ENCODE measurements at regions not wholly inside any gene's neighbourhood (a gene's known extent, or its start where the extent isn't known, plus 50 kb on each side); places are given as distances from the start of the nearest gene placed in this dataset.

DNA sequence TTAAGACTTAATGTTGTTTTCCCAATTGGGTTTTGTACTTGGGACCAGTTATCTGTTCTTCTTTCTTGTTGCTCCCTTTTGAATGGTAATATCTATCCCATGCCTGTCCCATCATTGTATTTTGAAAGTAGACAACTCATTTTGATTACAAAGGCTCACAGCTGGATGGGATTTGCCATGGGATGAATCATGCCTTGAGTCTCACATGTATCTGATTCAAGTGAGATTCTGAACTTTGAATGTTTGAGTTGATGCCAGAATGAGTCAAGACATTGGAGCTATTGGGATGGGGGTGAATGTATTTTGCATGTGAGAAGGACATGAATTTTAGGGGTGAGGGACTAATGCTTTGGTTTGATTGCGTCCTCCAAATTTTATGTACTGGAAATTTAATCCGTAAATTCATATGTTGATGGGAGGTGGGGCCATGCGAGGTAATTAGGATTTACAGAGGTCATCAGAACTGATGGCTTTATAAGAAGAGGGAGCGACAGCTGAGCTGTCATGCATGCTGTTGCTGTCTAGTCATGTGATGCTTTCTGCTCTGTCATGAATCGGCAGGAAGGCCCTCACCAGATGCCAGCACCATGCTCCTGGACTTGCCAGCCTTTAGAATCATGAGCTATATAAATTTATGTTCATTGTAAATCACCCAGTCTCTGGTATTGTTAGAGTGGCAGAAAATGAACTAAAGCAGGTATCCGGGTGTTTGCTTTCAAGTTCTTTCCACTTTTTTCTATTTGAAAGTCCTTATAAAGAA is 741.3 kb upstream of the RAB6C start:
- 89 to 93% methylated on average over 6 of the region's 6 CpGs for WGBS, 2 donors

DNA sequence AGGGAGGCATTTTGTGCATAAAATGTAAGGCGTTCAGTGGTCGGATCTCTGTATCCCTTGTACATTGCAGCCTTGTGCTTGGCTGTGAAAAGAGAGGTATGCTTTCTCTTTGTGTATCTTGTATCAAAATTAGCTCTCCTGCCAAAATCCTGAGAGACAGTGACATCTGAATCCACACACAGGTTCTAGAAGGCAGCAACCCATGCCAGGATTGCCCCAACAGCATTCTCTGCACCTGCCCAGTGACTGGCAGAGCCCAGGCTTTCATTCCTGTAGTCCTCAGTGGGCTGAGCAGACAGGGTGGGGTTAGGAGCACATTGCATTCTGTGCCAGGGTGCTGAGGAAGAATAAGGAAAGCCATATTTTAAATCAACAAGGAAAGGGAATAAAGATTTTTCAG is 740.3 kb upstream of the RAB6C start:
- no peak overlapping the region for H3K4me3 ChIP-seq (ENCODE audit: low read depth in 1 of 2, low read length in 2 of 2)
- H3K36me3 ChIP-seq (ENCODE audit: control insufficient read depth in 2 of 2, insufficient read depth in 2 of 2, low read length in 1 of 2): no peaks in the 10 kb centered on the region
- H3K9me3 ChIP-seq (ENCODE audit: control insufficient read depth in 2 of 2, insufficient read depth in 1 of 2, low read depth in 1 of 2, low read length in 1 of 2): no peaks in the 10 kb centered on the region
- WGBS, 2 donors: 85 to 90% methylated on average over 2 of the region's 2 CpGs
- H3K27me3 ChIP-seq (ENCODE audit: control insufficient read depth in 1 of 2, insufficient read depth in 2 of 2, low read length in 2 of 2): no peaks in the 10 kb centered on the region
- peaks cover 0 to 3% of the 10 kb centered on the region in 2 donors for H3K4me1 ChIP-seq (ENCODE audit: control insufficient read depth in 2 of 2, insufficient read depth in 2 of 2, low read length in 1 of 2)
- no peak overlapping the region for H3K27ac ChIP-seq (ENCODE audit: low read depth in 2 of 2, low read length in 1 of 2)

More for the DNA sequence above, 741.3 kb upstream of the RAB6C start:
- Histone ChIP-seq H3K4me1 (ENCODE audit: control insufficient read depth in 2 of 2, insufficient read depth in 2 of 2, low read length in 1 of 2) (peaks cover 0 to 3% of the 10 kb centered on the region in 2 donors), H3K4me3 (ENCODE audit: low read depth in 1 of 2, low read length in 2 of 2) (no peak overlapping the region), H3K27me3 (ENCODE audit: control insufficient read depth in 1 of 2, insufficient read depth in 2 of 2, low read length in 2 of 2) (no peaks in the 10 kb centered on the region), H3K36me3 (ENCODE audit: control insufficient read depth in 2 of 2, insufficient read depth in 2 of 2, low read length in 1 of 2) (no peaks in the 10 kb centered on the region), H3K9me3 (ENCODE audit: control insufficient read depth in 2 of 2, insufficient read depth in 1 of 2, low read depth in 1 of 2, low read length in 1 of 2) (peaks cover 0 to 2% of the 10 kb centered on the region in 2 donors), H3K27ac (ENCODE audit: low read depth in 2 of 2, low read length in 1 of 2) (no peak overlapping the region)

DNA sequence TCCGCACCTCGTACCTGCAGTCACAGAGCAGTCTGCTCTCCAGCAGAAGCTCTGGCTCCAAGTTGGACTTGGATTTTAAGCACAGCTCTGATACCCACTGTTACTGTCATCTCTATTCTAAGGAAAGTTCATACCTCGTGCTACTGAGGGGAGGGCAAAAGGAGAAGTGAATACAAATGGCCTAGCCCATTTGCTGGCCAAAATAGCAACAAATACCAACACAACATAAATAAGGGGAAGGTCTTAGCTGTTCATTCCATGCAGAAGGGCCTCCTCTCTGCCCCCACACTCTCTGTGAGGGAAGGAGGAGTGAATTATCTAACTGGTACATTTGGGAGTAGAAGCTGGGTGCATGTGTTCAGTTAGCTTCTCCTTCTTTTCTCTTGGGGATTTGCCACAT is 739.4 kb upstream of the RAB6C start:
- WGBS, 2 donors: 89 to 94% methylated on average over 3 of the region's 3 CpGs
- Histone ChIP-seq H3K4me3 (ENCODE audit: low read depth in 1 of 2, low read length in 2 of 2) (no peak overlapping the region), H3K9me3 (ENCODE audit: control insufficient read depth in 2 of 2, insufficient read depth in 1 of 2, low read depth in 1 of 2, low read length in 1 of 2) (no peaks in the 10 kb centered on the region), H3K4me1 (ENCODE audit: control insufficient read depth in 2 of 2, insufficient read depth in 2 of 2, low read length in 1 of 2) (peaks cover 0 to 3% of the 10 kb centered on the region in 2 donors), H3K27me3 (ENCODE audit: control insufficient read depth in 1 of 2, insufficient read depth in 2 of 2, low read length in 2 of 2) (no peaks in the 10 kb centered on the region), H3K36me3 (ENCODE audit: control insufficient read depth in 2 of 2, insufficient read depth in 2 of 2, low read length in 1 of 2) (no peaks in the 10 kb centered on the region), H3K27ac (ENCODE audit: low read depth in 2 of 2, low read length in 1 of 2) (no peak overlapping the region)

DNA sequence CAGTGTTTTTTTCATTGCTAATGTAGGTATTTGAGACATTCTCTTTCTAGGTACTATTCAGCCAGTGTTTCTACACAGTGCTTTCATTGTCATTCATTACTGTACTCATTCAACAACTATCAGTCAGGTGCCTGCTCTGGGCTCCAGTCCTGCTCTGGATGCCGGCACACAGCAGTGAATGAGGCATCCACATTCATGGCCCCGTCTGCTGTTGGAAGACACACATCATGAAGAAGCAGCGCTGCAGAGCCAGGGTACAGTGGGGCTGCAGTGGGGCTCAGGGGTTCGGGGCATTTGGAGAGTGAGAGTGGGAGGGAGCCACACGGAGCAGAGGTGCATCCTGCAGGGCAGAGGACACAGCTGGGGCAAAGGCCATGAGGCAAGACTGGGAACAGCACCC is 737.2 kb upstream of the RAB6C start:
- Histone ChIP-seq H3K4me3 (ENCODE audit: low read depth in 1 of 2, low read length in 2 of 2) (no peak overlapping the region), H3K36me3 (ENCODE audit: control insufficient read depth in 2 of 2, insufficient read depth in 2 of 2, low read length in 1 of 2) (no peaks in the 10 kb centered on the region), H3K27me3 (ENCODE audit: control insufficient read depth in 1 of 2, insufficient read depth in 2 of 2, low read length in 2 of 2) (no peaks in the 10 kb centered on the region), H3K9me3 (ENCODE audit: control insufficient read depth in 2 of 2, insufficient read depth in 1 of 2, low read depth in 1 of 2, low read length in 1 of 2) (peaks cover 3% of the 10 kb centered on the region in 2 donors), H3K4me1 (ENCODE audit: control insufficient read depth in 2 of 2, insufficient read depth in 2 of 2, low read length in 1 of 2) (peaks cover 0 to 3% of the 10 kb centered on the region in 2 donors), H3K27ac (ENCODE audit: low read depth in 2 of 2, low read length in 1 of 2) (no peak overlapping the region)
- 85 to 87% methylated on average over 5 of the region's 5 CpGs for WGBS, 2 donors

DNA sequence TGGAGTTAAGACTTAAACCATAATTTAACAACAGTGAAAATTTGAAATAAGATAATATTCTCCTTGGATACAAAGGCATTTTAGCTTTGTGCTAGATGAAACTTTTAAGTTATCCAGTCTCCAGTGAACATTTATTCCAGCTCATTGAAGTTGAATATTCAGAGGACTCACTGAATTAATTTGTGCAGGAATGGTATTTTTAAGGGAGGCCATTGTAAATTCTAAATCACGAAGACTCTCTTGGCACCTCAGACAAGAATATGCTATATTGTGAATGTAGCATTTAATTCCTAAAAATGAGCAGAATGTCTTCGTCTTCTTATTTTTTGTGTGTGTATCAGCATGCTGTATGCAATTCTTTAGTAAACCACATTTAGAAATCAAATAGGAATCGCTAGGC is 731.7 kb upstream of the RAB6C start:
- Histone ChIP-seq H3K4me3 (ENCODE audit: low read depth in 1 of 2, low read length in 2 of 2) (no peak overlapping the region), H3K27ac (ENCODE audit: low read depth in 2 of 2, low read length in 1 of 2) (no peak overlapping the region), H3K36me3 (ENCODE audit: control insufficient read depth in 2 of 2, insufficient read depth in 2 of 2, low read length in 1 of 2) (no peaks in the 10 kb centered on the region), H3K9me3 (ENCODE audit: control insufficient read depth in 2 of 2, insufficient read depth in 1 of 2, low read depth in 1 of 2, low read length in 1 of 2) (peaks cover 3% of the 10 kb centered on the region in 2 donors), H3K27me3 (ENCODE audit: control insufficient read depth in 1 of 2, insufficient read depth in 2 of 2, low read length in 2 of 2) (no peaks in the 10 kb centered on the region), H3K4me1 (ENCODE audit: control insufficient read depth in 2 of 2, insufficient read depth in 2 of 2, low read length in 1 of 2) (no peaks in the 10 kb centered on the region)
- WGBS, 2 donors: 75 to 76% methylated on average over 3 of the region's 3 CpGs

DNA sequence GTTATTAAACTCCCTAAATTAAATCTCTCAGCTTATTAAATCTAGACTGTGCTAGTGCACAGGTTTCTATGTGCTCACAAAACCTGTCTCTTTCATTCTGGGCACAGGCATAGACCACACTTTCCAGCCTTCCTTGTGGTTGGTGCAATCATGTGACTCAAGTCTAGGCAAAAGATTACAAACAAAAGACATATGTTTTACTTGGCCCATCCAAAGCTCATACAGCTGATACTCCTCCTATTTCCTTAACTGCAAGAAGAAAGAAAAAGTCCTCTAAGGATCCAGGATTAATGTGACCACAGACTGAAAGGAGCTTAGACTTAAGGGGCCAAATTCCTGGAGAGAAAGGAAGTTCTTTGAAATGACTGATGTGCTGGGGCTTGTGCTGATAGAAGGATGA is 731.3 kb upstream of the RAB6C start:
- Histone ChIP-seq H3K9me3 (ENCODE audit: control insufficient read depth in 2 of 2, insufficient read depth in 1 of 2, low read depth in 1 of 2, low read length in 1 of 2) (peaks cover 3% of the 10 kb centered on the region in 2 donors), H3K4me3 (ENCODE audit: low read depth in 1 of 2, low read length in 2 of 2) (no peak overlapping the region), H3K27ac (ENCODE audit: low read depth in 2 of 2, low read length in 1 of 2) (no peak overlapping the region), H3K36me3 (ENCODE audit: control insufficient read depth in 2 of 2, insufficient read depth in 2 of 2, low read length in 1 of 2) (no peaks in the 10 kb centered on the region), H3K27me3 (ENCODE audit: control insufficient read depth in 1 of 2, insufficient read depth in 2 of 2, low read length in 2 of 2) (no peaks in the 10 kb centered on the region), H3K4me1 (ENCODE audit: control insufficient read depth in 2 of 2, insufficient read depth in 2 of 2, low read length in 1 of 2) (peaks cover 0 to under 1% of the 10 kb centered on the region in 2 donors)

DNA sequence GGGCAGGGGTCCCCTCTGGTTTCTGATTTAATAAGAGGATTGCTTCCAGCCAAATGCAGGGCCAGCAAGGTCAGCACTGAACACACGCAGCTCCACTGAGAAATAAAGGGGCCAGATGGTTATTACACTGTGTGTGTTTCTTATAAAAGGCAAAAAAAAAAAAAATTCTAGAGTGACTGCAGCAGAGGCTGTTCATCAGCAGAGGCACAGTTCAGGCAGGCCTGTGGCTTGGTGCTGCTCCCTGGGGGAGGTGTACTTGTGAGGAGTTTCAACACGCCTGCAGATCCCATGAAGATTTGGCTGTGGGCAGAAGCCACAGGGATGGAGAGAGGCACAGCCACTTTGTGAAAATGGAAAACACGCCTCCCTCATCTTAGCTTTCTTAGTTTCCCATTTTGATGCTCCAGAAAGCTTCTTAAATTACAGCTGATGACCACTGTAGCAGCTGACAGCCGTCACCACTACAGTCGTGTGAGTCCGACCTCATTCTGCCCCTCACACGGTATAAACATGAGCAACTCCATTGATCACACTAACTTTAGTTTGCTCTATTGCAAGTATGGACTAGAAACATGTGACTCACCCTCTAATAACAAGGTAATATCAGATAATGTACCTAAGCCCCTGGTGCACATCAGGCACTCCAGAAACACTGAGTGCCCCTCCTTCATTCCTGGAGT is 726.5 kb upstream of the RAB6C start:
- Histone ChIP-seq H3K27ac (ENCODE audit: low read depth in 2 of 2, low read length in 1 of 2) (peak overlapping the region; percentile 2 to 11), H3K4me1 (ENCODE audit: control insufficient read depth in 2 of 2, insufficient read depth in 2 of 2, low read length in 1 of 2) (peaks cover 0 to 3% of the 10 kb centered on the region in 2 donors), H3K9me3 (ENCODE audit: control insufficient read depth in 2 of 2, insufficient read depth in 1 of 2, low read depth in 1 of 2, low read length in 1 of 2) (peaks cover 0 to under 1% of the 10 kb centered on the region in 2 donors), H3K36me3 (ENCODE audit: control insufficient read depth in 2 of 2, insufficient read depth in 2 of 2, low read length in 1 of 2) (no peaks in the 10 kb centered on the region), H3K4me3 (ENCODE audit: low read depth in 1 of 2, low read length in 2 of 2) (no peak overlapping the region), H3K27me3 (ENCODE audit: control insufficient read depth in 1 of 2, insufficient read depth in 2 of 2, low read length in 2 of 2) (no peaks in the 10 kb centered on the region)
- 36 to 52% methylated on average over 7 of the region's 7 CpGs for WGBS, 2 donors

DNA sequence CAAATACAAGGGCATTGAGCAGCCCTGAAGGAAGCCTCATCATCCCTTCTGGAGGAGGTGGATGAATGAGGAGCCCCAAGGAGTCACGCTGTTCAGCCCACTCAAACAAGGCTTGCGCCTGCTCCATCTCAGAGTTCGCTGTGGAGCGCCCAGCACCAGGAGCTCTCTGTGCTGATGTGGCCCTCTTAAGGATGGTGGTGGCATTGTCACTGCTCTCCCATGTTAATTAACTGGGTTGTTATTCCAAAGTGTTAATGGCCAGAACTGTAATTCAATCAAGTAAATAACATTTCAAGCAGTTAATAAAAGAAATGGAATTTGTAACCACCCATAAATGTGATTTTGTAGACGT is 726.0 kb upstream of the RAB6C start:
- Histone ChIP-seq H3K27me3 (ENCODE audit: control insufficient read depth in 1 of 2, insufficient read depth in 2 of 2, low read length in 2 of 2) (no peaks in the 10 kb centered on the region), H3K4me3 (ENCODE audit: low read depth in 1 of 2, low read length in 2 of 2) (no peak overlapping the region), H3K9me3 (ENCODE audit: control insufficient read depth in 2 of 2, insufficient read depth in 1 of 2, low read depth in 1 of 2, low read length in 1 of 2) (peaks cover 0 to 3% of the 10 kb centered on the region in 2 donors), H3K27ac (ENCODE audit: low read depth in 2 of 2, low read length in 1 of 2) (peak overlapping the region in 1 of 2 donors; percentile 11), H3K4me1 (ENCODE audit: control insufficient read depth in 2 of 2, insufficient read depth in 2 of 2, low read length in 1 of 2) (peaks cover 0 to 3% of the 10 kb centered on the region in 2 donors), H3K36me3 (ENCODE audit: control insufficient read depth in 2 of 2, insufficient read depth in 2 of 2, low read length in 1 of 2) (no peaks in the 10 kb centered on the region)
- WGBS, 2 donors: 35 to 42% methylated on average over 5 of the region's 5 CpGs

DNA sequence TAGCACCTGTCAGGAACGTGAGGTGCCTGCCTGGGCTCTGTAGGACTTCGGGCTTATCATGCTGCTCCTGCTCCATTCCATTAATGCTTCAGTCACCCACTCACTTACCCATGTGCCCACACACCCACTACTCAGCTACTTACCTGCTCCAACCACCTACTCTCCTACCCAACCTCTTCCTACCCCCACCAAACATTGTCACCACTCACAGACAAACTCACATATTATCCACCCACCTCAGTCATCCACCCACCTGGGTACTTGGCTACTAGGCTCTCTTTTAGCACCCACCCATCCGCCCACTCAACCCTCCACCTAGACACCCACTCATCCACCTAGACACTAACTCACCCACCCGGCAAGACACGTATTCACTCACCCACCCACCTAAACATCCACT is 724.7 kb upstream of the RAB6C start:
- 89% methylated on average over 5 of the region's 5 CpGs for WGBS, 2 donors
- Histone ChIP-seq H3K27me3 (ENCODE audit: control insufficient read depth in 1 of 2, insufficient read depth in 2 of 2, low read length in 2 of 2) (no peaks in the 10 kb centered on the region), H3K4me3 (ENCODE audit: low read depth in 1 of 2, low read length in 2 of 2) (no peak overlapping the region)

More for the DNA sequence above, 724.7 kb upstream of the RAB6C start:
- no peaks in the 10 kb centered on the region for H3K36me3 ChIP-seq (ENCODE audit: control insufficient read depth in 2 of 2, insufficient read depth in 2 of 2, low read length in 1 of 2)
- no peak overlapping the region for H3K27ac ChIP-seq (ENCODE audit: low read depth in 2 of 2, low read length in 1 of 2)
- H3K4me1 ChIP-seq (ENCODE audit: control insufficient read depth in 2 of 2, insufficient read depth in 2 of 2, low read length in 1 of 2): peaks cover 0 to 3% of the 10 kb centered on the region in 2 donors
- H3K9me3 ChIP-seq (ENCODE audit: control insufficient read depth in 2 of 2, insufficient read depth in 1 of 2, low read depth in 1 of 2, low read length in 1 of 2): peaks cover 0 to 3% of the 10 kb centered on the region in 2 donors
